ENCODE measurements at regions not wholly inside any gene's neighbourhood (a gene's known extent, or its start where the extent isn't known, plus 50 kb on each side); places are given as distances from the start of the nearest gene placed in this dataset.
A peak's percentile ranks its signal among the peaks of the same experiment; 100 is the strongest.

DNA sequence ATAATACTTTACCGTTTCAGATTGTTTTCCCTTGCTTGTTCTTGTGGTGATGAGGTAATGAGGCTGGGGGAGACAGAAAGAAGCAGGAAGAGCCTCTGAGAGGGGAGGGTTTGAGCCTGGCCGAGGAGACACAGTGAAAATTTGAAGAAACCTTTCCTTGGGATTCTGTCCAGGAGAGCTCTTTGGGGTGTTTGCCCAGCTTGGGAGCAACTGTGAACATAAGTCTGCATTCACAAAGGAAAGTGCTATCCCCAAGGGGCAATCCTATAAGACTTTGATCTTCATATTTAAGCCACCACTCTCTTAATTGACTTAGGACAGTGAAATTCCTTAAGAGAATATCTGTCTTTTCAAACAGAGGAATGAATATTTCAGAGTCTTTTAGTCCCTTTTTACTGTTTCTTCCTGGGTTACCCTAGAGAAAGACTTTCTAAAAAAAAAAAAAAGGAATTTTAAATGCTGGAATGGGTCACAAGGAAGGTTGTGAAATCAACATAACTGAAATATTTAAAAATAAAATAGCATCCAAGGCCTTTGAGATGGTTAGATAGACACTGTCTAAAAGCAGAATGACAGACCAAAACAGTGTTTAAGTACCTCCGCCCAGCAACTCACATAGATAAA, 52.5 kb upstream of the STAM2 start:
- Histone ChIP-seq H3K4me3 (ENCODE audit: low read depth, low read length) (no peak overlapping the region), H3K4me1 (ENCODE audit: control insufficient read depth, insufficient read depth, low read length) (peaks cover 2% of the 10 kb centered on the region), H3K27ac (ENCODE audit: low read depth, low read length) (no peak overlapping the region), H3K9me3 (ENCODE audit: control insufficient read depth, insufficient read depth, low read length) (no peaks in the 10 kb centered on the region), H3K36me3 (ENCODE audit: control insufficient read depth, insufficient read depth, low read length) (no peaks in the 10 kb centered on the region), H3K27me3 (ENCODE audit: control insufficient read depth, insufficient read depth, low read length) (no peaks in the 10 kb centered on the region)
- peak in 1 of 6 donors; percentile 23 for DNase-seq (ENCODE audit: low read depth in 4 of 6, low spot score in 6 of 6)
- WGBS (ENCODE audit: insufficient coverage) = 20% methylated on average over 1 of the region's 3 CpGs

DNA sequence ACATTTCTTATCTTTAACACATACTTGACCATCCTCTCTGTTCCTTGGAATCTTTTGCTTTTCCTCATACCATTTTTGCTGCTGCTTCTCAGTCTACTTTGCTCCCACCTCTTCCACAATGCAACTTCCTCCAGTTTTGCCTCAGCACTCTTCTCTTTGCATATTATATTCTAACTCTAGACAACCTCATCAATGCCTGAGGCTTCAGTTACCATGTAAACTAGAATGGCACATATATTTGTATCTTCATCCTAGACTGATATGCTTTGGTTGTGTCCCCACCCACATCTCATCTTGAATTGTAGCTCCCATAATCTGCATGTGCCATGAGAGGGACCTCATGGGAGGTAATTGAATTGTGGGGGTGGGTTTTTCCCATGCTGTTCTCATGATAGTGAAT, 55.9 kb upstream of the STAM2 start:
- H3K4me1 ChIP-seq (ENCODE audit: control insufficient read depth, insufficient read depth, low read length) = peaks cover 2% of the 10 kb centered on the region
- no peaks in the 10 kb centered on the region for H3K36me3 ChIP-seq (ENCODE audit: control insufficient read depth, insufficient read depth, low read length)
- no peaks in the 10 kb centered on the region for H3K27me3 ChIP-seq (ENCODE audit: control insufficient read depth, insufficient read depth, low read length)
- no peak overlapping the region for H3K4me3 ChIP-seq (ENCODE audit: low read depth, low read length)
- H3K9me3 ChIP-seq (ENCODE audit: control insufficient read depth, insufficient read depth, low read length) = no peaks in the 10 kb centered on the region
- H3K27ac ChIP-seq (ENCODE audit: low read depth, low read length) = no peak overlapping the region
- DNase-seq (ENCODE audit: low read depth in 4 of 6, low spot score in 6 of 6) = no peak

DNA sequence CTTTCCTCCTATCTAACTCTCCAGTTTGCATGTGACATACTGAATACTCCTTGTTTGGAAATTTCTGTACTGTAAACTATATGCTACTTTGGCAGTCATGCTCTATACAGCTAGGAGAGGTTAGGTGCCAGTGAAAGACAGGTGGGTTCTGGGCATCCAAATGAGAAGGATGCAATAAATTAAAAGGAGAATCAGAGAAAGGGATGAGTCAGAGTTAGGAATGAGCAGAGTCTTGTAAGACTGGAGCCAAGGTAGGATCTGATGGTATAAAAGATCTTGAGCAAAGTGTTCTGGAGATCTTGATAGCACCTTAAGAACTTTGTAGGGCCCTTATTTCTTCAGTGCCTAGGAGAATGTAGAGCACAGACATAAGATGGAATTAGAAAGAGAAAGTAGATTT, 58.7 kb upstream of the STAM2 start:
- DNase-seq (ENCODE audit: low read depth in 4 of 6, low spot score in 6 of 6) = no peak
- H3K4me3 ChIP-seq (ENCODE audit: low read depth, low read length) = no peak overlapping the region
- no peaks in the 10 kb centered on the region for H3K36me3 ChIP-seq (ENCODE audit: control insufficient read depth, insufficient read depth, low read length)
- no peaks in the 10 kb centered on the region for H3K9me3 ChIP-seq (ENCODE audit: control insufficient read depth, insufficient read depth, low read length)
- no peak overlapping the region for H3K27ac ChIP-seq (ENCODE audit: low read depth, low read length)
- no peaks in the 10 kb centered on the region for H3K27me3 ChIP-seq (ENCODE audit: control insufficient read depth, insufficient read depth, low read length)
- no peaks in the 10 kb centered on the region for H3K4me1 ChIP-seq (ENCODE audit: control insufficient read depth, insufficient read depth, low read length)

DNA sequence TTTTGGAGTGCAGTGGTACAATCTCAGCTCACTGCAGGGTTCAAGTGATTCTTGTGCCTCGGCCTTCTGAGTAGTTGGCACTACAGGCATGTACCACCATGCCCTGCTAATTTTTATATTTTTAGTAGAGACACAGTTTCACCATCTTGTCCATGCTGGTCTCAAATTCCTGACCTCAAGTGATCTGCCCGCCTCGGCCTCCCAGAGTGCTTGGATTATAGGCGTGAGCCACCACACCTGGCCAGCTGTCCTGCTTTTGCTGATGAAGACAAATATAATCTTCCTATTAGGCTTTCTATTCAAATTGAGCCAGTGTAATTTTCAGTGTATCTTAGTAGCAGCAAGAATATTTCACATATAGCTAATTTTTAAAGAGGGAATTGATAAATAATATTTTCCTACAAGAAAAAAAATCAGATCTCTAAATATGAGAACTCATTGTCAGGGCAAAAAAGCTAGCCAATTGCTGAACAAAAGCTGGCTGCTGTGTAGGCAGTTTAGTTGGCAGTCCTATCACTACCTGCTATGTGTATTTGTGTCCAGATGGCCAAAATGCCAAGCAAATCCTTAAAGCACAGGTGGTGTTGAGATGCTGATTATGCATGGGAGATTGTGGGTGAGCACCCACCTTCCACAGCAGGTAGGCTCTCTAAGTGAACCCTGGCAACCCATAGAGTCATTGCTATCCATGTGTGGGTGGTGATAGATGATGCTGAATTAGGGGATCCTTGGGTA, 60.8 kb upstream of the STAM2 start:
- Histone ChIP-seq H3K4me1 (ENCODE audit: control insufficient read depth, insufficient read depth, low read length) (no peaks in the 10 kb centered on the region), H3K27me3 (ENCODE audit: control insufficient read depth, insufficient read depth, low read length) (no peaks in the 10 kb centered on the region), H3K9me3 (ENCODE audit: control insufficient read depth, insufficient read depth, low read length) (no peaks in the 10 kb centered on the region), H3K36me3 (ENCODE audit: control insufficient read depth, insufficient read depth, low read length) (no peaks in the 10 kb centered on the region), H3K4me3 (ENCODE audit: low read depth, low read length) (no peak overlapping the region), H3K27ac (ENCODE audit: low read depth, low read length) (no peak overlapping the region)
- DNase-seq (ENCODE audit: low read depth in 4 of 6, low spot score in 6 of 6) = peak in 1 of 6 donors; percentile 45
- 90% methylated on average over 2 of the region's 4 CpGs for WGBS (ENCODE audit: insufficient coverage)

DNA sequence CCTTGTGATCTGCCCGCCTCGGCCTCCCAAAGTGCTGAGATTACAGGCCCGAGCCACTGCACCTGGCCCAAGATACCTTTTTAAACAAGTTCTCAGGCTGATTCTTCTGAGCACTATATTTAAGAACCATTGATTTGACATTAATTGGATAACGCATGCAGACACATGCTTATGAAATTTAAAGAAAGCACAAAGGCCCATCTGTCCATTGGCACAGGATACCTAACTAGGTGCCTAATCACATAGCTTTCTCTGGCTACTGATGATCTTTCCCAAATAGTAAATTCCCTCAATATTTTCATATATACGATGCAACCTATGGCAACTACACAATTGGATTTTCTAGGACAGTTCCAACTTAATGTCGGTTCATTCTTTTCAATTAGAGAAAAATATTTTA, 62.5 kb upstream of the STAM2 start:
- H3K36me3 ChIP-seq (ENCODE audit: control insufficient read depth, insufficient read depth, low read length) = no peaks in the 10 kb centered on the region
- H3K27ac ChIP-seq (ENCODE audit: low read depth, low read length) = no peak overlapping the region
- H3K27me3 ChIP-seq (ENCODE audit: control insufficient read depth, insufficient read depth, low read length) = no peaks in the 10 kb centered on the region
- no peaks in the 10 kb centered on the region for H3K9me3 ChIP-seq (ENCODE audit: control insufficient read depth, insufficient read depth, low read length)
- H3K4me3 ChIP-seq (ENCODE audit: low read depth, low read length) = no peak overlapping the region
- H3K4me1 ChIP-seq (ENCODE audit: control insufficient read depth, insufficient read depth, low read length) = no peaks in the 10 kb centered on the region
- DNase-seq (ENCODE audit: low read depth in 4 of 6, low spot score in 6 of 6) = peak in 1 of 6 donors; percentile 70
- WGBS (ENCODE audit: insufficient coverage) = 89% methylated on average over 4 of the region's 6 CpGs

DNA sequence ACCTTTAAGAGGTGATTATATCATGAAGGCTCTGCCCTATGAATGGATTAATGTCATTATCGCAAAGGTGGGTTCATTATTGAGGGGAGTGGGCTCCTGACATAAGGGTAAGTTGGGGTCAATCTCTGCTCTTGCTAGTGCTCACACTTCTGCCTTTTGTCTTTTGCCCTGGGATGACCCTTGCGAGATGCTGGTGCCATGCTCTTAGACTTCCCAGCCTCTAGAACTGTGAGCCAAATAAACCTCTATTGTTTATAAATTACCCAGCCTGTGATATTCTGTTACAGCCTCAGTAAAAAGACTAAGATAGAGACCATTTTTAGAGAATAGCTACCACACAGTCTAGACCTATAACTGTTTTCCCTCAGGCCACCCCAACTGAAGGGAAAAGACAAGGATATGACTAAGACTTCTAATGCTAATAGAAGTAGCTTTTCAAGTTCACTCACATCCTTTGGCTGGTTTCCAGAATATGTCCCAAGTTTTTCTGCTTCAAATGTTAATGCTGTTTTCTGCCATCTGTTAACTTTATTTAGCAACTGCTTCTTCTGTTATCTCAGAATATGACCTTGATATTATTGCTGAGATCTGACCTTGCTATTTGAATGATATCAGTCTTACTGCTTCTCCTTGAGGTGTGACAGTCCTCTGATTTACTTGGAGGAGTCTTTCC, 65.1 kb upstream of the STAM2 start:
- 89% methylated on average over 2 of the region's 2 CpGs for WGBS (ENCODE audit: insufficient coverage)
- peak in 1 of 6 donors; percentile 14 for DNase-seq (ENCODE audit: low read depth in 4 of 6, low spot score in 6 of 6)
- no peaks in the 10 kb centered on the region for H3K4me1 ChIP-seq (ENCODE audit: control insufficient read depth, insufficient read depth, low read length)

DNA sequence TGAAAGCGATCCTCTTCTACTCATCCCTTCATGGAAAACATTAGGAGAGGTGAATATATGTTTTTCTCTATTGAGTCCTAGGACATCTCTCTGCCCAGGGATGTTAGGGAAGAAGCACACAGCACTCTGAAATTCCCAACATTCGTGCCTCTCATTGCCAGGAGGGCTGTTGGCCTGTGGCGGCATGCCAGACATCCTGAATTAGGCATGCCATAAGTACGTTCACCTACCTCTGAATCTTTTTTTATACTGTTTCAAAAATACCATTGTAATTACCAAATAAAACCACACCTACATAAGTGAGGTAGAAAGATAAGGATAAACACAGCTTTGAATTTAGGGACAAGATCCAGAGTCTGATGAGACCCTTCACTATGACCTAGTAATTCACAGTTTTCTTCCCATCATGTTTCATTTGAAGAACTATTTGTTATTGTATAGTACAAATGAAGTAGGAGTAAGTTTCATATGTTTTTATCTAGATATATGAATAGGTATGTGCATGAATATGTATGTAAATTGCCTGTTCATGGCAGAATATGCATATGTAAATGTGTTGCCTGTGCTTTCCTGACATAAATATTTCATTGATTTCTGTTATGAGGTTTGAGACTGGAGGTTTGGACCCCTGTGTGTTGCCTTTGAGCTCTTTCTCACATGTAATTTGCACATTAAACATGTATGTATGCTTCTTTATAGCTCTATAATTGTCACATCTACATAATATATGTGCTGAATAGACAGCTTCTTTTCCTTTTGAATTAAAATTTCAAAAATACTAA, 66.6 kb upstream of the STAM2 start:
- H3K27me3 ChIP-seq (ENCODE audit: control insufficient read depth, insufficient read depth, low read length) = no peaks in the 10 kb centered on the region
- H3K4me3 ChIP-seq (ENCODE audit: low read depth, low read length) = no peak overlapping the region
- no peaks in the 10 kb centered on the region for H3K9me3 ChIP-seq (ENCODE audit: control insufficient read depth, insufficient read depth, low read length)
- no peak overlapping the region for H3K27ac ChIP-seq (ENCODE audit: low read depth, low read length)
- DNase-seq (ENCODE audit: low read depth in 4 of 6, low spot score in 6 of 6) = peak in 1 of 6 donors; percentile 40
- 67% methylated on average over 1 of the region's 4 CpGs for WGBS (ENCODE audit: insufficient coverage)
- no peaks in the 10 kb centered on the region for H3K4me1 ChIP-seq (ENCODE audit: control insufficient read depth, insufficient read depth, low read length)
- no peaks in the 10 kb centered on the region for H3K36me3 ChIP-seq (ENCODE audit: control insufficient read depth, insufficient read depth, low read length)

More for the DNA sequence above, 65.1 kb upstream of the STAM2 start:
- Histone ChIP-seq H3K36me3 (ENCODE audit: control insufficient read depth, insufficient read depth, low read length) (no peaks in the 10 kb centered on the region), H3K27me3 (ENCODE audit: control insufficient read depth, insufficient read depth, low read length) (no peaks in the 10 kb centered on the region), H3K27ac (ENCODE audit: low read depth, low read length) (no peak overlapping the region), H3K9me3 (ENCODE audit: control insufficient read depth, insufficient read depth, low read length) (no peaks in the 10 kb centered on the region), H3K4me3 (ENCODE audit: low read depth, low read length) (no peak overlapping the region)

DNA sequence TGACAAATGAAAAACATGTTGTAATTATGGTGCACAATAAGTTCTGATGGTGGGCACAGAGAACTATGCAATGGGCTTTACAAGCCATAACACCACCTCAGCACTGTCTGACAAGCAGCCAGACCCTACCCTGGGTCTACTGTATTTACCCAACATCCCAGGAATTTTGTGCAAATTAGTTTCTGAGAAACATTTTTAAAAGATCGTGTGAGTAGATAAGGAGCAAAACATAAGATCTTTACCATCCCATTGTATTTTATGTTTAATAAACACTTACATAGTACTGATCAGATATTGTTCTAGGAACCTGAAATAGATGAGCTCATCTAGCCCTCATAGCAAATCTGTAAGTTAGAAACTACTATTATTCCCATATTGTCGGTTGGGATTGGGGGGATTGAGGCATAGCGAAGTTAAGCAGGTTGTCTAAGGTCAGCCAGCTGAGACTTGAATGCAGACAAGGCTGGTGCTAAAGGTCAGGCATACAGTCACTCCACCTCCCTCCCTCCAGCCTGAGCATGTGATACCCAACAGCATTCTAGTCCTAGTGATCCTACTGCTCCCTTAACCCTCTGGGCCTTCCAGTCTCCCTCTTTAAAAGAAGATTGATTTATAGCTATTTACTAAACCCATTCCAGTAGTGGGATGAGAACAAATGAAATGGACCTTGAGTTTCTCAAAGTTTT, 67.4 kb upstream of the STAM2 start:
- Histone ChIP-seq H3K27ac (ENCODE audit: low read depth, low read length) (no peak overlapping the region), H3K36me3 (ENCODE audit: control insufficient read depth, insufficient read depth, low read length) (no peaks in the 10 kb centered on the region), H3K4me3 (ENCODE audit: low read depth, low read length) (no peak overlapping the region), H3K9me3 (ENCODE audit: control insufficient read depth, insufficient read depth, low read length) (no peaks in the 10 kb centered on the region), H3K4me1 (ENCODE audit: control insufficient read depth, insufficient read depth, low read length) (no peaks in the 10 kb centered on the region), H3K27me3 (ENCODE audit: control insufficient read depth, insufficient read depth, low read length) (no peaks in the 10 kb centered on the region)
- WGBS (ENCODE audit: insufficient coverage) = 100% methylated on average over 1 of the region's 3 CpGs
- no peak for DNase-seq (ENCODE audit: low read depth in 4 of 6, low spot score in 6 of 6)
